ENCODE measurements at regions not wholly inside any gene's neighbourhood (a gene's known extent, or its start where the extent isn't known, plus 50 kb on each side); places are given as distances from the start of the nearest gene placed in this dataset.

- no peaks in the 10 kb centered on the region for H3K79me2 ChIP-seq (ENCODE audit: control insufficient read depth, insufficient read depth, low read length)
- H3K9ac ChIP-seq (ENCODE audit: insufficient read depth, low read length) = no peak overlapping the region
- H4K20me1 ChIP-seq (ENCODE audit: control insufficient read depth, extremely low read depth, insufficient read depth, low read length) = no peaks in the 10 kb centered on the region
- DNase-seq (ENCODE audit: low read depth in 2 of 2) = no peak
- H3K9me3 ChIP-seq (ENCODE audit: control insufficient read depth, insufficient read depth, low read depth, low read length) = no peaks in the 10 kb centered on the region
- H3K27ac ChIP-seq (ENCODE audit: insufficient read depth, low read length) = no peak overlapping the region
- H3K27me3 ChIP-seq (ENCODE audit: control insufficient read depth, insufficient read depth, low read length) = no peaks in the 10 kb centered on the region
- H3K4me2 ChIP-seq (ENCODE audit: extremely low read depth, insufficient read depth, low read length) = no peak overlapping the region
- no peak for TF ChIP-seq CTCF (conservative IDR thresholded peaks at IDR 0.05 in 1 of 2, IDR thresholded peaks at IDR 0.05 in 1 of 2; ENCODE audit: low read depth in 1 of 2, low read length in 2 of 2)
- no peak for TF ChIP-seq EZH2 (IDR thresholded peaks at IDR 0.05; ENCODE audit: low read length, missing control alignments)
- H2AFZ ChIP-seq (ENCODE audit: low read length) = no peak overlapping the region
- no peak overlapping the region for H3K4me3 ChIP-seq (replicated peaks in 1 of 4; ENCODE audit: control extremely low read depth in 1 of 4, insufficient read depth in 1 of 4, low read depth in 3 of 4, low read length in 4 of 4)
- H3K4me1 ChIP-seq (ENCODE audit: control insufficient read depth, extremely low read depth, insufficient read depth, low read length) = no peaks in the 10 kb centered on the region
- no peaks in the 10 kb centered on the region for H3K36me3 ChIP-seq (ENCODE audit: control insufficient read depth, insufficient read depth, low read length)
Observed at GRCh38 chr5:143571642-143572624, 168.4 kb upstream of the NR3C1 start.

GRCh38 chr5:143570989-143571388 lies 167.5 kb upstream of the NR3C1 start:
- Histone ChIP-seq H3K4me2 (ENCODE audit: extremely low read depth, insufficient read depth, low read length) (no peak overlapping the region), H2AFZ (ENCODE audit: low read length) (no peak overlapping the region), H3K27ac (ENCODE audit: insufficient read depth, low read length) (no peak overlapping the region), H3K36me3 (ENCODE audit: control insufficient read depth, insufficient read depth, low read length) (no peaks in the 10 kb centered on the region), H3K4me3 (replicated peaks in 1 of 4; ENCODE audit: control extremely low read depth in 1 of 4, insufficient read depth in 1 of 4, low read depth in 3 of 4, low read length in 4 of 4) (no peak overlapping the region), H3K79me2 (ENCODE audit: control insufficient read depth, insufficient read depth, low read length) (no peaks in the 10 kb centered on the region), H3K27me3 (ENCODE audit: control insufficient read depth, insufficient read depth, low read length) (no peaks in the 10 kb centered on the region), H3K4me1 (ENCODE audit: control insufficient read depth, extremely low read depth, insufficient read depth, low read length) (no peaks in the 10 kb centered on the region), H3K9ac (ENCODE audit: insufficient read depth, low read length) (no peak overlapping the region), H4K20me1 (ENCODE audit: control insufficient read depth, extremely low read depth, insufficient read depth, low read length) (no peaks in the 10 kb centered on the region), H3K9me3 (ENCODE audit: control insufficient read depth, insufficient read depth, low read depth, low read length) (no peaks in the 10 kb centered on the region)
- TF ChIP-seq EZH2 (IDR thresholded peaks at IDR 0.05; ENCODE audit: low read length, missing control alignments) (no peak), CTCF (conservative IDR thresholded peaks at IDR 0.05 in 1 of 2, IDR thresholded peaks at IDR 0.05 in 1 of 2; ENCODE audit: low read depth in 1 of 2, low read length in 2 of 2) (no peak)
- no peak for DNase-seq (ENCODE audit: low read depth in 2 of 2)

GRCh38 chr5:143569722-143570567 lies 166.5 kb upstream of the NR3C1 start:
- H3K4me2 ChIP-seq (ENCODE audit: extremely low read depth, insufficient read depth, low read length) = no peak overlapping the region

More at GRCh38 chr5:143569722-143570567, 166.5 kb upstream of the NR3C1 start:
- no peaks in the 10 kb centered on the region for H3K4me1 ChIP-seq (ENCODE audit: control insufficient read depth, extremely low read depth, insufficient read depth, low read length)
- H3K9me3 ChIP-seq (ENCODE audit: control insufficient read depth, insufficient read depth, low read depth, low read length) = no peaks in the 10 kb centered on the region
- H4K20me1 ChIP-seq (ENCODE audit: control insufficient read depth, extremely low read depth, insufficient read depth, low read length) = no peaks in the 10 kb centered on the region
- H3K27me3 ChIP-seq (ENCODE audit: control insufficient read depth, insufficient read depth, low read length) = no peaks in the 10 kb centered on the region
- no peaks in the 10 kb centered on the region for H3K36me3 ChIP-seq (ENCODE audit: control insufficient read depth, insufficient read depth, low read length)
- no peak for TF ChIP-seq EZH2 (IDR thresholded peaks at IDR 0.05; ENCODE audit: low read length, missing control alignments)
- no peak overlapping the region for H3K27ac ChIP-seq (ENCODE audit: insufficient read depth, low read length)
- no peaks in the 10 kb centered on the region for H3K79me2 ChIP-seq (ENCODE audit: control insufficient read depth, insufficient read depth, low read length)
- H3K4me3 ChIP-seq (replicated peaks in 1 of 4; ENCODE audit: control extremely low read depth in 1 of 4, insufficient read depth in 1 of 4, low read depth in 3 of 4, low read length in 4 of 4) = no peak overlapping the region
- no peak for DNase-seq (ENCODE audit: low read depth in 2 of 2)
- no peak overlapping the region for H3K9ac ChIP-seq (ENCODE audit: insufficient read depth, low read length)
- no peak overlapping the region for H2AFZ ChIP-seq (ENCODE audit: low read length)

All from fibroblast of lung (primary cell).